T1000 (cell line): ENCODE measurements at regions not wholly inside any gene's neighbourhood (a gene's known extent, or its start where the extent isn't known, plus 50 kb on each side); places are given as distances from the start of the nearest gene placed in this dataset.

Experiments used
- DNase-seq: peaks from one replicate; lab custom pipeline; 2025; ENCODE audit warnings: mixed read lengths; lab: John Stamatoyannopoulos, UW

GRCh38 chr5:8473016-8473415 is 604.1 kb downstream of the MTRR start:
- no peak for DNase-seq

GRCh38 chr5:8473827-8474568 is 605.0 kb downstream of the MTRR start:
- no peak for DNase-seq

GRCh38 chr5:8474569-8474930 is 605.6 kb downstream of the MTRR start:
- DNase-seq = no peak

- no peak for DNase-seq
Measured at GRCh38 chr5:8478326-8478725, 609.4 kb downstream of the MTRR start.

- no peak for DNase-seq
Measured at GRCh38 chr5:8481007-8481406, 612.1 kb downstream of the MTRR start.

GRCh38 chr5:8491254-8491653 is 622.3 kb downstream of the MTRR start:
- DNase-seq = no peak

- no peak for DNase-seq
Measured at GRCh38 chr5:8493176-8493575, 624.2 kb downstream of the MTRR start.

GRCh38 chr5:8500426-8500825 is 631.5 kb downstream of the MTRR start:
- peak; percentile 4 for DNase-seq

- DNase-seq = no peak
Measured at GRCh38 chr5:8505196-8505595, 636.2 kb downstream of the MTRR start.

GRCh38 chr5:8508231-8508630 is 639.3 kb downstream of the MTRR start:
- DNase-seq = no peak

- DNase-seq = no peak
Measured at GRCh38 chr5:8516356-8516755, 647.4 kb downstream of the MTRR start.

GRCh38 chr5:8517456-8517855 is 648.5 kb downstream of the MTRR start:
- no peak for DNase-seq

GRCh38 chr5:8520917-8521316 is 652.0 kb downstream of the MTRR start:
- DNase-seq = no peak

GRCh38 chr5:8521991-8522390 is 653.0 kb downstream of the MTRR start:
- DNase-seq = no peak

- DNase-seq = no peak
Measured at GRCh38 chr5:8522646-8523045, 653.7 kb downstream of the MTRR start.

- no peak for DNase-seq
Measured at GRCh38 chr5:8523501-8523900, 654.6 kb downstream of the MTRR start.

- no peak for DNase-seq
Measured at GRCh38 chr5:8525819-8526218, 656.9 kb downstream of the MTRR start.

- no peak for DNase-seq
Measured at GRCh38 chr5:8528106-8528505, 659.2 kb downstream of the MTRR start.

- no peak for DNase-seq
Measured at GRCh38 chr5:8538821-8539220, 669.9 kb downstream of the MTRR start.

- no peak for DNase-seq
Measured at GRCh38 chr5:8540317-8540716, 671.4 kb downstream of the MTRR start.

- no peak for DNase-seq
Measured at GRCh38 chr5:8550921-8551320, 682.0 kb downstream of the MTRR start.

- no peak for DNase-seq
Measured at GRCh38 chr5:8553364-8553763, 684.4 kb downstream of the MTRR start.

GRCh38 chr5:8557728-8558127 is 688.8 kb downstream of the MTRR start:
- DNase-seq = no peak

GRCh38 chr5:8560776-8561175 is 691.8 kb downstream of the MTRR start:
- DNase-seq = no peak
